ENCODE measurements at regions not wholly inside any gene's neighbourhood (a gene's known extent, or its start where the extent isn't known, plus 50 kb on each side); places are given as distances from the start of the nearest gene placed in this dataset.
A peak's percentile ranks its signal among the peaks of the same experiment; 100 is the strongest.
"Not testable (repeated sequence)": the region's sequence is repeated elsewhere in the genome, so short reads cannot be mapped to it uniquely, and the experiment has no call there.

DNA sequence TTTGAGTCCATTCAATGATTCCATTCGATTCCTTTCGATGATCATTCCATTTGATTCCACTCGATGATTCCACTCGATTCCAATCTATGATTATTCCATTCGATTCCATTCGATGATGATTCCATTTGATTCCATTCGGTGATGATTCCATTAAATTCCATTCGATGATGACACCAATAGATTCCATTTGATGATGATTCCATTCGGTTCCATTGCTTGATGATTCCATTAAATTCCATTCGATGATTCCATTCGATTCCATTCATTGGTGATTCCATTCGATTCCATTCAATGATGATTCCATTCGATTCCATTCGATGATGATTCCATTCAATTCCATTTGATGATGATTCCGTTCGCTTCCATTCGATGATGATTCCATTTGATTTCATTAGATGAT is 1104.1 kb downstream of the RPIA start:
- H3K27ac ChIP-seq (ENCODE audit: low read depth, low read length); H3K36me3 ChIP-seq (ENCODE audit: control insufficient read depth in 1 of 2, insufficient read depth in 2 of 2, low read length in 2 of 2); H3K9ac ChIP-seq (ENCODE audit: low read depth in 1 of 2, low read length in 2 of 2); H3K27me3 ChIP-seq (ENCODE audit: control insufficient read depth in 1 of 2, insufficient read depth in 2 of 2, low read length in 2 of 2); H3K4me3 ChIP-seq (ENCODE audit: low read depth in 1 of 2, low read length in 2 of 2); H3K4me1 ChIP-seq (ENCODE audit: control insufficient read depth in 1 of 2, insufficient read depth in 2 of 2, low read length in 2 of 2): not testable (repeated sequence)
- peaks cover 39 to 92% of the 10 kb centered on the region in 2 donors for H3K9me3 ChIP-seq (ENCODE audit: control insufficient read depth in 1 of 2, low read length in 2 of 2)

DNA sequence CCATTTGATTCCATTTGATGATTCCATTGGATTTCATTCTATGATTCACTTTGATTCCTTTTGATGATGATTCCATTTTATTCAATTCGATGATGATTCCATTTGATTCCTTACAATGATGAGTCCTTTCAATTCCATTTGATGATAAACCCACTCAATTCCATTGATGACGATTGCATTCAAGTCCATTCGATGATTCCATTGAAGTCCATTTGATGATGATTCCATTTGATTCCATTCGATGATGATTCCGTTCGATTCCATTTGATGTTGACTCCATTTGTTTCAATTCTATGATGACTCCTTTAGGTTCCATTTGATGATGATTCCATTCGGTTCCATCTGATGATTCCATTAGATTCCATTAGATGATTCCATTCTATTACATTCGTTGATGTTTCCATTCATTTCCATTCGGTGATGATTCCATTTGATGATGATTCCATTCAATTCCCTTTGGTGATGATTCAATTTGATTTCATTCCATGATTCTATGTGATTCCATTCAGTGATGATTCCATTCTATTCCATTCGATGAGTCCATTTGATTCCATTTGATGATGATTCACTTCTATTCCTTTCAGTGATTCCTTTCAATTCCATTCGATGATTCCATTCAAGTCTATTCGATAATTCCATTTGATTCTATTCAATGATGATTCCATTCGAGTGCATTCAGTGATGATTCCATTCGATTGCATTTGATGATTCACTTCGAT is 1106.0 kb downstream of the RPIA start:
- H3K27ac ChIP-seq (ENCODE audit: low read depth, low read length) = no peak overlapping the region
- no peak overlapping the region for H3K4me3 ChIP-seq (ENCODE audit: low read depth in 1 of 2, low read length in 2 of 2)
- no peaks in the 10 kb centered on the region for H3K27me3 ChIP-seq (ENCODE audit: control insufficient read depth in 1 of 2, insufficient read depth in 2 of 2, low read length in 2 of 2)
- no peaks in the 10 kb centered on the region for H3K36me3 ChIP-seq (ENCODE audit: control insufficient read depth in 1 of 2, insufficient read depth in 2 of 2, low read length in 2 of 2)
- peaks cover 49 to 93% of the 10 kb centered on the region in 2 donors for H3K9me3 ChIP-seq (ENCODE audit: control insufficient read depth in 1 of 2, low read length in 2 of 2)
- no peak overlapping the region for H3K9ac ChIP-seq (ENCODE audit: low read depth in 1 of 2, low read length in 2 of 2)
- H3K4me1 ChIP-seq (ENCODE audit: control insufficient read depth in 1 of 2, insufficient read depth in 2 of 2, low read length in 2 of 2) = no peaks in the 10 kb centered on the region

- not testable (repeated sequence) for H3K36me3 ChIP-seq (ENCODE audit: control insufficient read depth in 1 of 2, insufficient read depth in 2 of 2, low read length in 2 of 2); H3K27ac ChIP-seq (ENCODE audit: low read depth, low read length); H3K4me1 ChIP-seq (ENCODE audit: control insufficient read depth in 1 of 2, insufficient read depth in 2 of 2, low read length in 2 of 2); H3K27me3 ChIP-seq (ENCODE audit: control insufficient read depth in 1 of 2, insufficient read depth in 2 of 2, low read length in 2 of 2); H3K9ac ChIP-seq (ENCODE audit: low read depth in 1 of 2, low read length in 2 of 2); H3K4me3 ChIP-seq (ENCODE audit: low read depth in 1 of 2, low read length in 2 of 2)
- peaks cover 75 to 99% of the 10 kb centered on the region in 2 donors for H3K9me3 ChIP-seq (ENCODE audit: control insufficient read depth in 1 of 2, low read length in 2 of 2)
Measured at GRCh38 chr2:89801207-89801606, 1109.7 kb downstream of the RPIA start.

GRCh38 chr2:89806363-89806762 is 1114.9 kb downstream of the RPIA start:
- H3K9me3 ChIP-seq (ENCODE audit: control insufficient read depth in 1 of 2, low read length in 2 of 2) = peaks cover 66 to 87% of the 10 kb centered on the region in 2 donors
- not testable (repeated sequence) for H3K36me3 ChIP-seq (ENCODE audit: control insufficient read depth in 1 of 2, insufficient read depth in 2 of 2, low read length in 2 of 2); H3K9ac ChIP-seq (ENCODE audit: low read depth in 1 of 2, low read length in 2 of 2); H3K27ac ChIP-seq (ENCODE audit: low read depth, low read length); H3K27me3 ChIP-seq (ENCODE audit: control insufficient read depth in 1 of 2, insufficient read depth in 2 of 2, low read length in 2 of 2); H3K4me3 ChIP-seq (ENCODE audit: low read depth in 1 of 2, low read length in 2 of 2); H3K4me1 ChIP-seq (ENCODE audit: control insufficient read depth in 1 of 2, insufficient read depth in 2 of 2, low read length in 2 of 2)

- Histone ChIP-seq H3K27ac (ENCODE audit: low read depth, low read length) (no peak overlapping the region), H3K27me3 (ENCODE audit: control insufficient read depth in 1 of 2, insufficient read depth in 2 of 2, low read length in 2 of 2) (no peaks in the 10 kb centered on the region), H3K36me3 (ENCODE audit: control insufficient read depth in 1 of 2, insufficient read depth in 2 of 2, low read length in 2 of 2) (no peaks in the 10 kb centered on the region), H3K9ac (ENCODE audit: low read depth in 1 of 2, low read length in 2 of 2) (no peak overlapping the region), H3K4me3 (ENCODE audit: low read depth in 1 of 2, low read length in 2 of 2) (no peak overlapping the region), H3K9me3 (ENCODE audit: control insufficient read depth in 1 of 2, low read length in 2 of 2) (peaks cover 68 to 85% of the 10 kb centered on the region in 2 donors), H3K4me1 (ENCODE audit: control insufficient read depth in 1 of 2, insufficient read depth in 2 of 2, low read length in 2 of 2) (no peaks in the 10 kb centered on the region)
Measured at GRCh38 chr2:89811295-89811694, 1119.8 kb downstream of the RPIA start.

DNA sequence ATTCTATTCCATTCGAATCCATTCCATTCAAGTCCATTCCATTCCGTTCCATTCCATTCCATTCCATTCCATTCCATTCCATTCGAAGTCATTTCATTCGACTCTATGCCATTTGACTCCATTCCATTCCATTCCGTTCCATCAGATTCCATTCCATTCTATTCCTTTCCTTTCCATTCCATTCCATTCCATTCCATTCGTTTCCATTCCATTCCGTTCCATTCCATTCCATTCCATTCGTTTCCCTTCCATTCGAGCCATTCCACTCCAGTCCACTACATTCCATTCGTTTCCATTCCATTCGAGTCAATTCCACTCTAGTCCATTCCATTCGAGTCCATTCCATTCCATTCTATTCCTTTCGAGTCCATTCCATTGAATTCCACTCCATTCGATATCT is 1120.4 kb downstream of the RPIA start:
- H3K36me3 ChIP-seq (ENCODE audit: control insufficient read depth in 1 of 2, insufficient read depth in 2 of 2, low read length in 2 of 2); H3K27ac ChIP-seq (ENCODE audit: low read depth, low read length): not testable (repeated sequence)
- H3K9me3 ChIP-seq (ENCODE audit: control insufficient read depth in 1 of 2, low read length in 2 of 2) = peaks cover 63 to 79% of the 10 kb centered on the region in 2 donors

DNA sequence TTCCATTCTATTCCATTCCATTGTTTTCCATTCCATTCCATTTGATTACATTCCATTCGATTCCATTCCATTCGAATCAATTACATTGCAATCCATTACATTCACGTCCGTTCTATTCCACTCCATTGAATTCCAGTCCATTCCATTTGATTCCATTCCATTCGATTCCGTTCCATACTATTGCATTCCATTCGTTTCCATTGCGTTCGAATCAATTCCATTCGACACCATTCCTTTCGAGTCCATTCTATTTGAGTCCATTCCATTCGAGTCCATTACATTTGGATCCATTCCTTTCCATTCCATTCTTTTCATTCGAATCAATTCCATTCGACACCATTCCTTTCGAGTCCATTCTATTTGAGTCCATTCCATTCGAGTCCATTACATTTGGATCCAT is 1122.9 kb downstream of the RPIA start:
- not testable (repeated sequence) for H3K36me3 ChIP-seq (ENCODE audit: control insufficient read depth in 1 of 2, insufficient read depth in 2 of 2, low read length in 2 of 2); H3K9ac ChIP-seq (ENCODE audit: low read depth in 1 of 2, low read length in 2 of 2); H3K27ac ChIP-seq (ENCODE audit: low read depth, low read length); H3K4me1 ChIP-seq (ENCODE audit: control insufficient read depth in 1 of 2, insufficient read depth in 2 of 2, low read length in 2 of 2); H3K27me3 ChIP-seq (ENCODE audit: control insufficient read depth in 1 of 2, insufficient read depth in 2 of 2, low read length in 2 of 2); H3K4me3 ChIP-seq (ENCODE audit: low read depth in 1 of 2, low read length in 2 of 2)
- H3K9me3 ChIP-seq (ENCODE audit: control insufficient read depth in 1 of 2, low read length in 2 of 2) = peaks cover 65 to 76% of the 10 kb centered on the region in 2 donors

More for the DNA sequence above, 1120.4 kb downstream of the RPIA start:
- H3K9ac ChIP-seq (ENCODE audit: low read depth in 1 of 2, low read length in 2 of 2); H3K27me3 ChIP-seq (ENCODE audit: control insufficient read depth in 1 of 2, insufficient read depth in 2 of 2, low read length in 2 of 2); H3K4me3 ChIP-seq (ENCODE audit: low read depth in 1 of 2, low read length in 2 of 2); H3K4me1 ChIP-seq (ENCODE audit: control insufficient read depth in 1 of 2, insufficient read depth in 2 of 2, low read length in 2 of 2): not testable (repeated sequence)

GRCh38 chr2:89818873-89819272 is 1127.4 kb downstream of the RPIA start:
- Histone ChIP-seq H3K27me3 (ENCODE audit: control insufficient read depth in 1 of 2, insufficient read depth in 2 of 2, low read length in 2 of 2) (no peaks in the 10 kb centered on the region), H3K36me3 (ENCODE audit: control insufficient read depth in 1 of 2, insufficient read depth in 2 of 2, low read length in 2 of 2) (no peaks in the 10 kb centered on the region), H3K9me3 (ENCODE audit: control insufficient read depth in 1 of 2, low read length in 2 of 2) (peaks cover 22 to 65% of the 10 kb centered on the region in 2 donors), H3K4me3 (ENCODE audit: low read depth in 1 of 2, low read length in 2 of 2) (no peak overlapping the region), H3K27ac (ENCODE audit: low read depth, low read length) (no peak overlapping the region), H3K9ac (ENCODE audit: low read depth in 1 of 2, low read length in 2 of 2) (no peak overlapping the region), H3K4me1 (ENCODE audit: control insufficient read depth in 1 of 2, insufficient read depth in 2 of 2, low read length in 2 of 2) (no peaks in the 10 kb centered on the region)

DNA sequence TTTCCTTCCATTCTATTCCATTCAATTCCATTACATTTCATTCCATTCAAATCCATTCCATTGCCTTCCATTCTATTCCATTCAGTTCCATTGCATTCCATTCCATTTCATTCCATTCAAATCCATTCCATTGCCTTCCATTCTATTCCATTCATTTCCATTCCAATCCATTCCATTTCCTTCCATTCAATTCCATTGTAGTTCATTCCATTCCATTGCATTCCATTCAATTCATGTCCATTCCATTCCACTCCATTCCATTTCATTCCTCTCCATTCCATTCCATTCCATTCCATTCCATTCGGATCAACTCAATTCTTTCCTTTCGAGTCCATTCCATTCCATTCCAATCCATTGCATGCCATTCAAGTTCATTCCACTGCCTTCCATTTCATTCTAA is 1128.3 kb downstream of the RPIA start:
- Histone ChIP-seq H3K27me3 (ENCODE audit: control insufficient read depth in 1 of 2, insufficient read depth in 2 of 2, low read length in 2 of 2) (no peaks in the 10 kb centered on the region), H3K9ac (ENCODE audit: low read depth in 1 of 2, low read length in 2 of 2) (no peak overlapping the region), H3K9me3 (ENCODE audit: control insufficient read depth in 1 of 2, low read length in 2 of 2) (peaks cover 13 to 57% of the 10 kb centered on the region in 2 donors), H3K27ac (ENCODE audit: low read depth, low read length) (no peak overlapping the region), H3K4me3 (ENCODE audit: low read depth in 1 of 2, low read length in 2 of 2) (peak overlapping the region in 1 of 2 donors; percentile 4), H3K36me3 (ENCODE audit: control insufficient read depth in 1 of 2, insufficient read depth in 2 of 2, low read length in 2 of 2) (no peaks in the 10 kb centered on the region), H3K4me1 (ENCODE audit: control insufficient read depth in 1 of 2, insufficient read depth in 2 of 2, low read length in 2 of 2) (no peaks in the 10 kb centered on the region)

GRCh38 chr2:89820248-89820647 is 1128.8 kb downstream of the RPIA start:
- Histone ChIP-seq H3K36me3 (ENCODE audit: control insufficient read depth in 1 of 2, insufficient read depth in 2 of 2, low read length in 2 of 2) (no peaks in the 10 kb centered on the region), H3K9me3 (ENCODE audit: control insufficient read depth in 1 of 2, low read length in 2 of 2) (peaks cover 8 to 57% of the 10 kb centered on the region in 2 donors), H3K4me3 (ENCODE audit: low read depth in 1 of 2, low read length in 2 of 2) (peak overlapping the region in 1 of 2 donors; percentile 4), H3K27me3 (ENCODE audit: control insufficient read depth in 1 of 2, insufficient read depth in 2 of 2, low read length in 2 of 2) (no peaks in the 10 kb centered on the region), H3K27ac (ENCODE audit: low read depth, low read length) (no peak overlapping the region), H3K9ac (ENCODE audit: low read depth in 1 of 2, low read length in 2 of 2) (no peak overlapping the region), H3K4me1 (ENCODE audit: control insufficient read depth in 1 of 2, insufficient read depth in 2 of 2, low read length in 2 of 2) (no peaks in the 10 kb centered on the region)

Measured in duodenal mucosa (tissue), 2 donors.